GM21717 (cell line): ENCODE measurements at regions not wholly inside any gene's neighbourhood (a gene's known extent, or its start where the extent isn't known, plus 50 kb on each side); places are given as distances from the start of the nearest gene placed in this dataset.

ENCODE experiments used
- ATAC-seq: cut with Tn5 transposase; IDR thresholded peaks from one replicate; pipeline ENCODE4 v1.9.1; 2021; ENCODE audit warnings: mild to moderate bottlenecking, moderate library complexity; ENCODE audit not compliant: unreplicated experiment

DNA sequence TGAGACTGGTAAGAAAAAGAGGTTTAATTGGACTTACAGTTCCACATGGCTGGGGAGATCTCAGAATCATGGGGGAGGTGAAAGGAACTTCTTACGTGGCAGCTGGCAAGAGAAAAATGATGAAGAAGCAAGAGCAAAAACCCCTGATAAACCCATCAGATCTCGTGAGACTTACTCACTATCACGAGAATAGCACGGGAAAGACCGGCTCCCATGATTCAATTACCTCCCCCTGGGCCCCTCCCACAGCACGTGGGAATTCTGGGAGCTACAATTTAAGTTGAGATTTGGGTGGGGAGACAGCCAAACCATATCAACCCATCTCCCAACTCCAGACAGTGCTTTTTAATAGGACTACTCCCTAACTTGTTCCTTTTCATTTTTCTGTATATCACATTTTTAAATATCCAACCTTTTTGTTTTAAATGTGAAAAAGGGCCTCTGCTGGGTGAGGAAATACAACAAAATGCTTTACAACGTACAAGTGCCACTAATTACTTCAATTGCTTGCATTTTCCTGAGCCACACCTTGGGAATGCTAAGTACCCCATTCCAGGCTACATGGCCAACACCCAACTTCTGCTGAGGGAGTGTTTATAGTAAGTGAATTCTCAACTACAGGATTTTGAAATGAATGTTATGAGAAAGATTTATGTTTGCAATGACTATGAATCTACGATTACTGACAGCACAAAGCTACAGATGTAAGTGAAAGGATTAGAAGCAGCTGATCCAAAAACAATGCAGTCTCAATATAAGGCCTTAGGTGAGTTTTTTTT is 294.1 kb upstream of the CD180 start:
- no peak for ATAC-seq

DNA sequence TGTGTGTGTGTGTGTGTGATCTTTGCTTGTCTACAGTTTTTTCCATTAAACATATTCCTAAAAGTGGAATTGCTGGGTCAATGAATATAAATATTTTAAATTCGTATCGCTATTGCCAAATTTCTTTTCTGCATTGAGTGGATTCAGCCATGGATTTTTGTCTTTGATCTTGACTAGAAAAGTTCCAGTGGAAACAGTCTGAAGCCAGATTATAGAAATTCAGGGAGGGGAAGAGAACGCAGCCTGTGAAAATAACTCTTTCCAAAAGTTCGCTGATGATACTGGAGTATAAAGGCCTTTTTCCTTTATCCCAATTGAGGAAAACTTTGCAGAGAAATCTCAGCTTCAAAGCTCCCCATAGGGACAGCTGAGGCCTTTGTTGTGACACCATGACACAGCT is 292.3 kb upstream of the CD180 start:
- ATAC-seq, result no peak

DNA sequence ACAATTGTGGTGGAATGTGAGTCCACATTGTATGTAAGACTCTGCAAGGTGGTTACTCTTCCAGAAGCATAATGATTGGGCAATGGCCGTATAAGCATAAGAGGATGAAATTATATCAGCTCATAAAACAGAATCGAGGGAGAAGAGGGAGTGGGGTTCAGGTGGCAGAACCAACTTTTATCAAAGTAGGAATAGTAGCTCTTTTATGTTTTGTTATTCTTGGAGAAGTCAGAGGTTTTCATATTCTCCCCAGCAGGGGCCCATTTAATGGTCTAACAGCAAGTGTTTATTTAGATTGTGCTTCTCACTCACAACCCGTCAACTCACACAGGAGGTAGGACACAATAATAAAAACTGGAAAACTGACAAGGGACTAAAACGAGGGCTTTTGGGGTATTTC is 291.3 kb upstream of the CD180 start:
- ATAC-seq, result no peak

DNA sequence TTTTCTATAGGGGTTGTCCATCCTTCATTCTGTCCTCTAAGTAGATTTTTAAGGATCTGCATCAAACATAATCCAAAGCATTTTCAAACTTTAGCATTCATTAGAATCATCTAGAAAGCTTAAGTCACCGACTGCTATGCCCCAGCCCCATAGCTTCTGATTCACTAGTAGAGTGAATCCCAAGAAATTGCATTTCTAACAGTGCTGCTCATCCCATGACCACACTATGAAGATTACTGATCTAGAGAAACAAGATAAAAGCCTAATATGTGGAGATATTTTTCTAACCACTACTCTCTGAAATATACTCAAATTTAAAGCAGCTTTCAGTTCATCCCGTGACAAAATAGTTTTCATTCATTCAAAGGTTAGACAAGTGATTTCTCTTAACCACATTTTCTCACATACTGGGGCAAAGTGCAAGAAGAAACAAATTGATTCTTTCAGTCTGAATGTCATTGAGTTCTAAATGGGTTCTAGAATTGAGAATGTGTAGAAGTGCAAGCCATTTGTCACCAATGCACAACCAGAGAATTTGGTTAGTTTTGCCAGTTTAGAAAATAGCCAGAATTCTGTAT is 286.9 kb upstream of the CD180 start:
- ATAC-seq, result no peak

DNA sequence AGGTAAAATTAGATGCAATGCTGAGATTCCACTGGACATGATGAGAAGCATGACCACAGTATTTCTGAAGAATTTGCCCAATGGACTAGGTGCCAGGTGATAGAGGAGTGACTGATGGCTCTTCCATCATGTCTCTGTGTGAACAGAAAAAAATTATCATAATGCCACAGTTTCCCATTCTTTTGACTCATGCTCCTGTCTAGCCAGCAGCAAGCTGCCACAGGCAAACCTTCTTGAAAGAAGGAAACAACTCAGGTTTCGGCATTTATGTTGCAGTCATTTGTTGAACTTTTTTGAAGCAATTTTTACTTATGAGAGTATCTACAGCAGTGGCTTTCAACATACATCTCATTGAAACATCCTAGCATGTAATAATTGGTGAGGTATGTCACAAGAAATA is 284.8 kb upstream of the CD180 start:
- no peak for ATAC-seq

DNA sequence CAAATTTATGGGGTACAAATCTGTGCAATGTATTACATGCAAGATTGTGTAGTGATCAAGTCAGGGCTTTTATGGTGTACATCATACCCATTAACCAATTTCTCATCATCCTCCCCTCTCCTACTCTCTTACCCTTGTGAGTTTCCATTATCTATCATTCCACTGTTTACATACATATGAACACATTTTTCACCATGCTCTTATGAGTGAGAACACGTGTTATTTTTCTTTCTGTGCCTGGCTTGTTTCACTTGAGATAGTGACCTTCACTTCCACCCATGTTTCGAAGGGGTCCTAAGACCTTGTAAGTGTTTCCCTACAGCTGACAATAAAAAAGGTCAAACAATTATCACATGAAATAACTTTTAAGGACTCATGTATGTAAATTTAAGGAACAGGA is 281.7 kb upstream of the CD180 start:
- no peak for ATAC-seq

DNA sequence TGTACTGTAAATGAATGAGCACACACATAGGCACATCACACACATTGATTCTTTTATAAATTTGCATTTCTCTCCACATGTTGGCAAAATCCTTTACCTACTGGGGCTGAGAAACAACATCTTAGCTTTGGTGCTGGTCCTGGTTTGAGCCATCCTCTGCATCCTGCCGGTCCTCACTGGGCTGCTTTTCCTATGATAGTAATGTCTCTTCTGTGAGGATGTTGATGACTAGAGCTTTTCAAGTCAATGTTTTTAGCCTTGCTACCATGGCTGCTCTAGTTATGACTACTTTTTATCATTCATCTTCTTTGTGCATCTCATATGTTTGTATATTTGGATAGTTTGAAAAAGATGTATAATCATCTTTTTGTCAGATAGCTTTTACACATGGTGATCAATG is 280.4 kb upstream of the CD180 start:
- no peak for ATAC-seq

DNA sequence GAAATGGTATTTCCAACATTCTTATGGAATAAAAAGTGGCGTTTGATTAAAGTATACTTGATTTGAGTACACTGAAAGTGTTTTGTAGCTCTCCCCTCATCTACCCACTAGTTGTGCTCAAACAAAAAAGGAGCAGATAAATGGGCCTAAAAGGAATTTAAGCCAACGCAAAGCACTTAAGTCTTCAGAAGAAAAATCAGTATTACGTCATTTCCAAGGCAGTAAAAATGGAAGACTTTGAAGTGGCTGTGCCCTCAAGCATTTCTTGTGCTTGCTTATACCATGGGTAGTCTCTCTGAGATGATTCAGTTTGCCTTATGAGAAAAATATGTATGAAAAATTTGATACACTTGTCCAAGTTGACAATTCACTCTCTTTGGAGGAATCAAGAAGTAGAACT is 279.9 kb upstream of the CD180 start:
- no peak for ATAC-seq

- ATAC-seq, result no peak
These were observed 278.9 kb upstream of the CD180 start for GRCh38 chr5:67475489-67475888.

- ATAC-seq, result no peak
These were observed 278.1 kb upstream of the CD180 start for GRCh38 chr5:67474597-67475238.

GRCh38 chr5:67467110-67467509 is 270.5 kb upstream of the CD180 start:
- no peak for ATAC-seq

DNA sequence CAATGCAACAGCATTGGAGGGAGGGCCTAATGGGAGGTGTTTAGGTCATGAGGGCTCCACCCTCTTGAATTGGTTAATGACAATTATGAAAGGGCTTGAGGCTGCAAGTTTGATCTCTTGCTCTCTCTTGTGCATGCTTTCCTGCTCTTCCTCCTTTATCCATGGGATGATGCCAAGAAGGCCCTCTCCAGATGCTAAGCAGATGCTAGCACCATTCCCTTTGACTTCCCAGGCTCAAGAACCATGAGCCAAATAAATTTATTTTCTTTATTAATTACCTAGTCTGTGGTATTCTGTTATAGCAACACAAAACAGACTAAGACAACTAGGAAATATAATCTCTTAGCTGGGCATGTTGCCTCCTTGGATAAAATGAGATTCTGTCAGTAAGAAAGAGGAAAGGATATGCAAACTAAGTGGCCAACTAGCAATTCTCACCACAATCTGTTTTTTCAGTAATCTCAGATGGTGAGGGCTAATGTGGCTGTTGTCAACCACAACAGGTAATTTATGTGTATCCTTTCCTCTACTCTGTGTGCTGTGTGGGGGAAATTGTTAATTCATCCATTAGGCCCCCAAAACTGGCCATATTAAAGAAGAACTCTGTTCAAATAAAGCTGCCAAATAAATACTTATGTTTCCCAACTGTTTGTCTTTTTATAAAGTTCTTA is 269.1 kb upstream of the CD180 start:
- ATAC-seq, result no peak

GRCh38 chr5:67462147-67462546 is 265.5 kb upstream of the CD180 start:
- ATAC-seq, result no peak

DNA sequence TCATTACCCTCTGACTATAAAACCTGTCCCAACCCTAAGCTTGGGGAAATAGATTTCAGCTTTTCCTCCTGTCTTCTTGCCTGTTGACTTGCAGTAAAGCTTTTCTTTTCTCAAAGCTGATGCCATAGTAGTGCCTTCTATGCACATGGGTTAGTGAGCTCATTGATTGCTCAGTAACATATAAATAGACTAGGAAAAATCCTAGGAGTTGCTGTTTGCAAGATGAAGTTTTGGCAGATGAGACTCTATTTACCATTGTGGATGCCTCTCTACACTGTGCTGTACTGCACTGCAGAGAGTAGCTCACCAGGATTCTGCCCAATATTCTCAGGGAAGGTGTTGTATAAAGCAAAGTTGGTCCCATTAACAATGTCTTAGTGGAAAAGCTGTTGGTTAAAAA is 262.7 kb upstream of the CD180 start:
- no peak for ATAC-seq

DNA sequence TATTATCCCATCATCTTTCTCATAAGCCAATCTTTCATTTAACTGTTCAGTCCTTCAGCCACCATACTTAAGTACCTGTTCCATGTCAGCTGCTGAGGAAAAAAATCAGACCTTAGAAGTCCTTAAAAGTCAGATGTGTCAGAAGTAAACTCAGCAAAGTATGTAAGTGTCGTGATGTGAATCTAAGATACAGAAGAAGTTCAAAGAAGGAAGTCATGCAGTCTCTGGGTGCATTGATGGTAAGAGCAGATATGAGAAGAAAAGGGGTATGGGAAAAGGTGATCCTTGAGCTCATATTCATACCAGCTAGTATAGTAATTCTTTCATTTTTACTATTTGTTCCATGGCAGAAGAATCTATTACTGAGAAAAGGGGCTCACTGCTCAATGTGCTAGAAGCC is 259.4 kb upstream of the CD180 start:
- ATAC-seq, result no peak

DNA sequence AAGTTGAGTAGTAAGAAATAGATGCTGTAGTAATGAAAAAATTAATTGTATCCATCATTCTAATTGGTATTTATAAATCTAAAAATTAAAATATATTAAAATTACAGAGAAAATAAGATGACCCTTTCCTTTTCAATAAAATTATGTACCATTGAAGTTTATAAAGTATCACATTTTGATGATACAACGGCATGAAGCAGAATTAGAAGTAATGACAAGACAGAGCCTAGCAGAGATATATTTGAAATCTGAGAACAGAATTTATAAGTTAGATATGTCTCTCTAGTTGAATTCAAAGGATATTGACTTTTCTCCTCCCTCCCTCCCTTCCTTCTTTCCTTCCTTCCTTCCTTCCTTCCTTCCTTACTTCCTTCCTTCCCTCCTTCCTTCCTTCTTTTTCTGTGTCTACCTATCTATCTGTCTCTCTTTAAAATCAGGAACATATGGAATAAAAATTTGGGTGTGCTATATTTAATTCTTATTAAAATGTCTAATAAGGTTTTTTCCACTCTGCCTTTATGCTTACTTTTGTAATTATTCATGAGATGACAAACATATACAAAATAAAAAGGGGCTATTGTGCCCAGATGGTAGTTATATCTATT is 258.5 kb upstream of the CD180 start:
- no peak for ATAC-seq

DNA sequence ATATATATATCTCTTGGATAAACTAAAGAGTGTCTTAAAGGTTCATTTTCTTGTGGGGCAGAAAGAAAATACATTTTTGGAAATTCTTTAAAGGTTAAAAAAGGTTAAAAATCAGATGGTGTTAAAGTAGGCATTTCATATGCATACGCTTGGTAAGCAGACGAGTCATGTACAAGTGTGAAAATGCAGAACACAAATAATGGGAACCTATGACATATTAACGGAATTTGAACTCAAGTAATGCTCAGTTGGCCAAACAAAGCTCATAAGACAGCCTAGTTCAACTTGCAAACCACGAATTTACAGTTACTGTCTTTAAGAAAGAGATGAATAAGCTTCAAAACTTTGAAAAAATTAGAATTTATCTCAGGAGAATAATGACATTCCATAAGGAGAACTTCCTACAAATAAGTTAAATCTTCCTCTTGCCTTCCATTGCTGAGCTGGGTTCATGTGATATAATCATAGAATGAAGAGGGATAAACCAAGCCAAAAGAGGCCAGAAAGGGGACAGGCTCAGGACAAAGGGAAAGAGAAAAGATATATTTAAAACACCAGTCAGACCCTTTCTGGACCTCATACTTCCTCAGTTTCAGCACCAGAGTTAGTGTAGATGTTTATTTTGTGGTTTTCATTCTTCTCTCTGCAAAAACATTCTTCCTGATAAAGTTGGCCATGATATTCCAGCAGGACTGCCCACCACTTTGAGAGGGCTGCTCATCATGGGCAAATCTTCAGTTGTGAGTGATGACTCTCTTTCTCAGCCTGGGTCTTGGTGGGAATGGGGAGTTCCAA is 256.7 kb upstream of the CD180 start:
- ATAC-seq, result no peak

GRCh38 chr5:67451640-67452279 is 255.2 kb upstream of the CD180 start:
- ATAC-seq, result no peak

GRCh38 chr5:67447732-67448131 is 251.1 kb upstream of the CD180 start:
- no peak for ATAC-seq
